GM12878 (cell line): ENCODE measurements at regions not wholly inside any gene's neighbourhood (a gene's known extent, or its start where the extent isn't known, plus 50 kb on each side); places are given as distances from the start of the nearest gene placed in this dataset.

Source experiments
- E4F1 ChIP-seq: fragments of 450-650 bp; IDR thresholded peaks from 2 replicates; pipeline ENCODE4 v1.6.1; 2018; ENCODE audit warnings: borderline replicate concordance, mild to moderate bottlenecking; ENCODE audit not compliant: partially characterized antibody
- MYC ChIP-seq: IDR thresholded peaks from 2 replicates; pipeline ENCODE4 v1.6.1; 2011; ENCODE audit warnings: mild to moderate bottlenecking, low read length, moderate library complexity, inconsistent platforms; ENCODE audit not compliant: insufficient read depth, insufficient replicate concordance, insufficient read length, severe bottlenecking
- POLR2AphosphoS2 ChIP-seq: IDR thresholded peaks from 2 replicates; pipeline ENCODE4 v1.6.1; 2011; ENCODE audit warnings: low read depth, mild to moderate bottlenecking, low read length, improper control_type of control experiment, moderate library complexity
- ZNF24 ChIP-seq: fragments of 450-650 bp; IDR thresholded peaks from 2 replicates; pipeline ENCODE4 v1.6.1; 2017; ENCODE audit warnings: antibody characterized with exemption, mild to moderate bottlenecking
- ZNF274 ChIP-seq: IDR thresholded peaks from one replicate; pipeline ENCODE4 v1.8.0; 2011; ENCODE audit not compliant: insufficient read length, insufficient read depth

GRCh38 chr15:96097661-96098060 lies 232.8 kb upstream of the NR2F2 start:
- TF ChIP-seq ZNF274, result no peak
- no peak for TF ChIP-seq MYC
- TF ChIP-seq POLR2AphosphoS2, result no peak
- TF ChIP-seq ZNF24, result no peak
- no peak for TF ChIP-seq E4F1
